SK-N-MC (cell line): ENCODE measurements at regions not wholly inside any gene's neighbourhood (a gene's known extent, or its start where the extent isn't known, plus 50 kb on each side); places are given as distances from the start of the nearest gene placed in this dataset.

ENCODE experiments used
- DNase-seq: peaks from one replicate; pipeline ENCODE4 v3.0.0-alpha.2; 2011; ENCODE audit warnings: low read depth, low spot score
- H3K27ac ChIP-seq: fragments of 200-600 bp; sonication (generic); 2 replicates; pipeline ENCODE4 v1.5.1; 2016; ENCODE audit warnings: mixed run types
- H3K36me3 ChIP-seq: fragments of 200-600 bp; sonication (generic); 2 replicates; pipeline ENCODE4 v1.6.1; 2017; ENCODE audit warnings: antibody characterized with exemption, low read length, mixed read lengths; ENCODE audit not compliant: insufficient read depth
- H3K4me3 ChIP-seq: fragments of 200-600 bp; sonication (generic); 2 replicates; pipeline ENCODE4 v1.5.1; 2016
- H3K9ac ChIP-seq: fragments of 200-600 bp; sonication (generic); 2 replicates; pipeline ENCODE4 v1.8.0; 2017; ENCODE audit warnings: mixed run types, mixed read lengths; ENCODE audit not compliant: insufficient read length
- H3K9me3 ChIP-seq: fragments of 200-600 bp; sonication (generic); 2 replicates; pipeline ENCODE4 v1.6.1; 2017; ENCODE audit warnings: low read depth, mild to moderate bottlenecking, antibody characterized with exemption, low read length, moderate library complexity, mixed read lengths
- EZH2 ChIP-seq: fragments of 200-600 bp; sonication (generic); IDR thresholded peaks from one replicate; pipeline ENCODE4 v1.6.1; 2017; ENCODE audit warnings: antibody characterized with exemption
- FOXP2 ChIP-seq: optimal IDR thresholded peaks from 2 replicates; pipeline ENCODE3; 2011; ENCODE audit warnings: mild to moderate bottlenecking, moderate library complexity; ENCODE audit not compliant: insufficient read depth; ENCODE audit errors: extremely low read length, control extremely low read depth
- POLR2AphosphoS5 ChIP-seq: IDR thresholded peaks from 2 replicates; pipeline ENCODE4 v1.6.1; 2012; ENCODE audit warnings: mild to moderate bottlenecking, low read depth, low read length, borderline replicate concordance

GRCh38 chr12:61610143-61610542, 650.1 kb upstream of the USP15 start:
- no peak overlapping the region for H3K9ac ChIP-seq
- no peak for TF ChIP-seq FOXP2
- no peak overlapping the region for H3K4me3 ChIP-seq
- H3K9me3 ChIP-seq, result no peaks in the 10 kb centered on the region
- no peak for DNase-seq
- H3K27ac ChIP-seq, result no peak overlapping the region
- H3K36me3 ChIP-seq, result no peaks in the 10 kb centered on the region

- Histone ChIP-seq H3K9me3 (no peaks in the 10 kb centered on the region), H3K9ac (no peak overlapping the region), H3K27ac (no peak overlapping the region), H3K36me3 (no peaks in the 10 kb centered on the region), H3K4me3 (no peak overlapping the region)
- TF ChIP-seq POLR2AphosphoS5, result no peak
- TF ChIP-seq EZH2, result no peak
- TF ChIP-seq FOXP2, result no peak
- no peak for DNase-seq
Measured at GRCh38 chr12:61629702-61630101, 630.5 kb upstream of the USP15 start.

GRCh38 chr12:61646639-61647038, 613.6 kb upstream of the USP15 start:
- Histone ChIP-seq H3K4me3 (no peak overlapping the region), H3K27ac (no peak overlapping the region), H3K36me3 (no peaks in the 10 kb centered on the region), H3K9me3 (no peaks in the 10 kb centered on the region), H3K9ac (no peak overlapping the region)
- no peak for DNase-seq
- no peak for TF ChIP-seq POLR2AphosphoS5
- TF ChIP-seq EZH2, result no peak
- no peak for TF ChIP-seq FOXP2

- TF ChIP-seq POLR2AphosphoS5 (no peak), EZH2 (no peak), FOXP2 (no peak)
- no peak for DNase-seq
- no peak overlapping the region for H3K27ac ChIP-seq
Measured at GRCh38 chr12:61647566-61647965, 612.6 kb upstream of the USP15 start.

GRCh38 chr12:61652265-61652664, 607.9 kb upstream of the USP15 start:
- no peak for DNase-seq

More at GRCh38 chr12:61647566-61647965, 612.6 kb upstream of the USP15 start:
- H3K4me3 ChIP-seq, result no peak overlapping the region
- H3K9me3 ChIP-seq, result no peaks in the 10 kb centered on the region
- H3K36me3 ChIP-seq, result no peaks in the 10 kb centered on the region
- H3K9ac ChIP-seq, result no peak overlapping the region

GRCh38 chr12:61654698-61655097, 605.5 kb upstream of the USP15 start:
- TF ChIP-seq POLR2AphosphoS5 (no peak), FOXP2 (no peak), EZH2 (no peak)
- Histone ChIP-seq H3K9ac (no peak overlapping the region), H3K36me3 (no peaks in the 10 kb centered on the region), H3K9me3 (no peaks in the 10 kb centered on the region), H3K4me3 (no peak overlapping the region), H3K27ac (no peak overlapping the region)
- DNase-seq, result no peak

More at GRCh38 chr12:61652265-61652664, 607.9 kb upstream of the USP15 start:
- Histone ChIP-seq H3K9ac (no peak overlapping the region), H3K4me3 (no peak overlapping the region), H3K9me3 (no peaks in the 10 kb centered on the region), H3K36me3 (no peaks in the 10 kb centered on the region), H3K27ac (no peak overlapping the region)
- TF ChIP-seq EZH2 (no peak), FOXP2 (no peak), POLR2AphosphoS5 (no peak)

- TF ChIP-seq POLR2AphosphoS5 (no peak), EZH2 (no peak), FOXP2 (no peak)
- Histone ChIP-seq H3K9me3 (no peaks in the 10 kb centered on the region), H3K9ac (no peak overlapping the region), H3K36me3 (no peaks in the 10 kb centered on the region), H3K4me3 (no peak overlapping the region), H3K27ac (no peak overlapping the region)
- DNase-seq, result no peak
Measured at GRCh38 chr12:61655241-61655640, 605.0 kb upstream of the USP15 start.

- H3K27ac ChIP-seq, result no peak overlapping the region
- H3K4me3 ChIP-seq, result no peak overlapping the region
- H3K9ac ChIP-seq, result no peak overlapping the region
- no peak for TF ChIP-seq POLR2AphosphoS5
- no peak for TF ChIP-seq EZH2
- TF ChIP-seq FOXP2, result no peak
- H3K9me3 ChIP-seq, result 0 out of 2 replicates have a peak, but pooled peaks cover 2% of the 10 kb centered on the region
- no peaks in the 10 kb centered on the region for H3K36me3 ChIP-seq
- no peak for DNase-seq
Measured at GRCh38 chr12:61667676-61668075, 592.5 kb upstream of the USP15 start.

GRCh38 chr12:61676520-61676919, 583.7 kb upstream of the USP15 start:
- no peak for DNase-seq
- H3K9me3 ChIP-seq, result no peaks in the 10 kb centered on the region
- TF ChIP-seq POLR2AphosphoS5 (no peak), FOXP2 (no peak), EZH2 (no peak)
- no peak overlapping the region for H3K4me3 ChIP-seq
- H3K9ac ChIP-seq, result no peak overlapping the region
- no peak overlapping the region for H3K27ac ChIP-seq
- no peaks in the 10 kb centered on the region for H3K36me3 ChIP-seq
